HUES48 (cell line): ENCODE measurements at regions not wholly inside any gene's neighbourhood (a gene's known extent, or its start where the extent isn't known, plus 50 kb on each side); places are given as distances from the start of the nearest gene placed in this dataset.
"Not testable (repeated sequence)": the region's sequence is repeated elsewhere in the genome, so short reads cannot be mapped to it uniquely, and the experiment has no call there.

Source experiments
- H3K27ac ChIP-seq: one replicate; pipeline ENCODE4 v1.7.0; 2013; ENCODE audit warnings: low read depth, low read length, inconsistent platforms
- H3K27me3 ChIP-seq: 2 replicates; pipeline ENCODE4 v1.6.1; 2013; ENCODE audit warnings: mild to moderate bottlenecking, low read length; ENCODE audit not compliant: control insufficient read depth, insufficient read depth
- H3K36me3 ChIP-seq: 2 replicates; pipeline ENCODE4 v1.6.1; 2013; ENCODE audit warnings: low read length; ENCODE audit not compliant: control insufficient read depth, insufficient read depth
- H3K4me1 ChIP-seq: 2 replicates; pipeline ENCODE4 v1.6.1; 2013; ENCODE audit warnings: mild to moderate bottlenecking, low read length; ENCODE audit not compliant: control insufficient read depth, insufficient read depth
- H3K4me3 ChIP-seq: 2 replicates; pipeline ENCODE4 v1.5.1; 2013; ENCODE audit warnings: mild to moderate bottlenecking, low read depth, low read length
- H3K9ac ChIP-seq: 2 replicates; pipeline ENCODE4 v1.6.1; 2013; ENCODE audit warnings: mild to moderate bottlenecking, low read depth, low read length, moderate library complexity
- H3K9me3 ChIP-seq: 2 replicates; pipeline ENCODE4 v1.6.1; 2013; ENCODE audit warnings: low read length; ENCODE audit not compliant: control insufficient read depth, insufficient read depth

GRCh38 chr11:79606461-79606860 is 165.6 kb upstream of the TENM4 start:
- H3K27ac ChIP-seq, H3K36me3 ChIP-seq, H3K4me3 ChIP-seq, H3K27me3 ChIP-seq, H3K4me1 ChIP-seq, H3K9ac ChIP-seq, H3K9me3 ChIP-seq: not testable (repeated sequence)

GRCh38 chr11:79600711-79601110 is 159.9 kb upstream of the TENM4 start:
- Histone ChIP-seq H3K4me1 (no peaks in the 10 kb centered on the region), H3K9me3 (no peaks in the 10 kb centered on the region), H3K27ac (no peak overlapping the region), H3K36me3 (no peaks in the 10 kb centered on the region), H3K9ac (no peak overlapping the region), H3K27me3 (no peaks in the 10 kb centered on the region), H3K4me3 (no peak overlapping the region)

GRCh38 chr11:79594834-79595233 is 154.0 kb upstream of the TENM4 start:
- no peaks in the 10 kb centered on the region for H3K4me1 ChIP-seq
- no peaks in the 10 kb centered on the region for H3K36me3 ChIP-seq
- H3K27me3 ChIP-seq, result no peaks in the 10 kb centered on the region
- H3K4me3 ChIP-seq, result no peak overlapping the region
- no peak overlapping the region for H3K9ac ChIP-seq
- H3K27ac ChIP-seq, result no peak overlapping the region
- no peaks in the 10 kb centered on the region for H3K9me3 ChIP-seq

- Histone ChIP-seq H3K36me3 (no peaks in the 10 kb centered on the region), H3K4me3 (no peak overlapping the region), H3K27ac (no peak overlapping the region), H3K4me1 (no peaks in the 10 kb centered on the region), H3K9ac (no peak overlapping the region), H3K27me3 (no peaks in the 10 kb centered on the region), H3K9me3 (no peaks in the 10 kb centered on the region)
Measured at GRCh38 chr11:79592824-79593223, 152.0 kb upstream of the TENM4 start.

GRCh38 chr11:79592406-79592805 is 151.6 kb upstream of the TENM4 start:
- no peaks in the 10 kb centered on the region for H3K9me3 ChIP-seq
- no peaks in the 10 kb centered on the region for H3K27me3 ChIP-seq
- H3K27ac ChIP-seq, result no peak overlapping the region
- H3K9ac ChIP-seq, result no peak overlapping the region
- H3K4me1 ChIP-seq, result no peaks in the 10 kb centered on the region
- no peaks in the 10 kb centered on the region for H3K36me3 ChIP-seq
- H3K4me3 ChIP-seq, result no peak overlapping the region

- H3K27me3 ChIP-seq, result no peaks in the 10 kb centered on the region
- peaks cover 6% of the 10 kb centered on the region; the same call in 1 of the 2 replicates for H3K9me3 ChIP-seq
- no peak overlapping the region for H3K4me3 ChIP-seq
- no peaks in the 10 kb centered on the region for H3K4me1 ChIP-seq
- no peaks in the 10 kb centered on the region for H3K36me3 ChIP-seq
- H3K9ac ChIP-seq, result no peak overlapping the region
- no peak overlapping the region for H3K27ac ChIP-seq
Measured at GRCh38 chr11:79582434-79582833, 141.6 kb upstream of the TENM4 start.

GRCh38 chr11:79579063-79579462 is 138.2 kb upstream of the TENM4 start:
- Histone ChIP-seq H3K27me3 (no peaks in the 10 kb centered on the region), H3K4me1 (no peaks in the 10 kb centered on the region), H3K36me3 (no peaks in the 10 kb centered on the region)

GRCh38 chr11:79578116-79578515 is 137.3 kb upstream of the TENM4 start:
- Histone ChIP-seq H3K9ac (no peak overlapping the region), H3K4me3 (no peak overlapping the region), H3K4me1 (no peaks in the 10 kb centered on the region), H3K27ac (no peak overlapping the region), H3K27me3 (no peaks in the 10 kb centered on the region), H3K36me3 (no peaks in the 10 kb centered on the region), H3K9me3 (no peaks in the 10 kb centered on the region)

More at GRCh38 chr11:79579063-79579462, 138.2 kb upstream of the TENM4 start:
- no peak overlapping the region for H3K4me3 ChIP-seq
- H3K9me3 ChIP-seq, result no peaks in the 10 kb centered on the region
- no peak overlapping the region for H3K9ac ChIP-seq
- no peak overlapping the region for H3K27ac ChIP-seq

- Histone ChIP-seq H3K27ac (no peak overlapping the region), H3K9me3 (no peaks in the 10 kb centered on the region), H3K36me3 (no peaks in the 10 kb centered on the region), H3K4me3 (no peak overlapping the region), H3K4me1 (no peaks in the 10 kb centered on the region), H3K9ac (no peak overlapping the region), H3K27me3 (no peaks in the 10 kb centered on the region)
Measured at GRCh38 chr11:79575701-79576100, 134.9 kb upstream of the TENM4 start.

- Histone ChIP-seq H3K9ac (no peak overlapping the region), H3K4me1 (no peaks in the 10 kb centered on the region), H3K4me3 (no peak overlapping the region), H3K27me3 (no peaks in the 10 kb centered on the region), H3K9me3 (no peaks in the 10 kb centered on the region), H3K36me3 (no peaks in the 10 kb centered on the region), H3K27ac (no peak overlapping the region)
Measured at GRCh38 chr11:79570104-79570503, 129.3 kb upstream of the TENM4 start.

- Histone ChIP-seq H3K27ac (no peak overlapping the region), H3K4me1 (no peaks in the 10 kb centered on the region), H3K36me3 (no peaks in the 10 kb centered on the region), H3K4me3 (no peak overlapping the region), H3K27me3 (no peaks in the 10 kb centered on the region), H3K9me3 (no peaks in the 10 kb centered on the region), H3K9ac (no peak overlapping the region)
Measured at GRCh38 chr11:79564288-79564925, 123.6 kb upstream of the TENM4 start.

- H3K9ac ChIP-seq, result no peak overlapping the region
- H3K9me3 ChIP-seq, result no peaks in the 10 kb centered on the region
- no peaks in the 10 kb centered on the region for H3K36me3 ChIP-seq
- no peak overlapping the region for H3K27ac ChIP-seq
- H3K4me3 ChIP-seq, result no peak overlapping the region
- H3K4me1 ChIP-seq, result no peaks in the 10 kb centered on the region
- no peaks in the 10 kb centered on the region for H3K27me3 ChIP-seq
Measured at GRCh38 chr11:79561496-79561895, 120.7 kb upstream of the TENM4 start.
